Endothelial cell (in vitro differentiated cells): ENCODE measurements at regions not wholly inside any gene's neighbourhood (a gene's known extent, or its start where the extent isn't known, plus 50 kb on each side); places are given as distances from the start of the nearest gene placed in this dataset.

Source experiments
- DNase-seq: peaks from one replicate; pipeline ENCODE4 v3.0.0; 2021; ENCODE audit warnings: low spot score
- H3K27ac Mint-ChIP-seq: one replicate; pipeline ENCODE4 v1.8.0; 2021; ENCODE audit warnings: mixed read lengths, inconsistent platforms; ENCODE audit not compliant: unreplicated experiment
- H3K27me3 Mint-ChIP-seq: one replicate; pipeline ENCODE4 v1.8.0; 2021; ENCODE audit warnings: mild to moderate bottlenecking, moderate library complexity, mixed read lengths, inconsistent platforms; ENCODE audit not compliant: unreplicated experiment
- H3K36me3 Mint-ChIP-seq: one replicate; pipeline ENCODE4 v1.8.0; 2021; ENCODE audit warnings: mild to moderate bottlenecking, low read depth, mixed read lengths, inconsistent platforms; ENCODE audit not compliant: unreplicated experiment
- H3K4me1 Mint-ChIP-seq: one replicate; pipeline ENCODE4 v1.8.0; 2021; ENCODE audit warnings: mild to moderate bottlenecking, mixed read lengths, inconsistent platforms; ENCODE audit not compliant: unreplicated experiment
- H3K4me3 Mint-ChIP-seq: one replicate; pipeline ENCODE4 v1.8.0; 2021; ENCODE audit warnings: mild to moderate bottlenecking, mixed read lengths, inconsistent platforms; ENCODE audit not compliant: unreplicated experiment
- H3K9me3 Mint-ChIP-seq: one replicate; pipeline ENCODE4 v1.8.0; 2021; ENCODE audit warnings: mixed read lengths, inconsistent platforms; ENCODE audit not compliant: unreplicated experiment
- CTCF ChIP-seq: fragments of 200-600 bp; sonication (generic); IDR thresholded peaks from one replicate; pipeline ENCODE4 v1.5.0; 2021; ENCODE audit warnings: antibody characterized with exemption; ENCODE audit not compliant: unreplicated experiment

- no peak for DNase-seq
- Mint-ChIP-seq H3K36me3 (no peaks in the 10 kb centered on the region), H3K27me3 (no peaks in the 10 kb centered on the region), H3K27ac (no peak overlapping the region), H3K4me3 (no peak overlapping the region), H3K4me1 (peaks cover 4% of the 10 kb centered on the region), H3K9me3 (no peaks in the 10 kb centered on the region)
- TF ChIP-seq CTCF: no peak
Observed at GRCh38 chr4:79652738-79653137, 244.7 kb upstream of the GK2 start.

DNA sequence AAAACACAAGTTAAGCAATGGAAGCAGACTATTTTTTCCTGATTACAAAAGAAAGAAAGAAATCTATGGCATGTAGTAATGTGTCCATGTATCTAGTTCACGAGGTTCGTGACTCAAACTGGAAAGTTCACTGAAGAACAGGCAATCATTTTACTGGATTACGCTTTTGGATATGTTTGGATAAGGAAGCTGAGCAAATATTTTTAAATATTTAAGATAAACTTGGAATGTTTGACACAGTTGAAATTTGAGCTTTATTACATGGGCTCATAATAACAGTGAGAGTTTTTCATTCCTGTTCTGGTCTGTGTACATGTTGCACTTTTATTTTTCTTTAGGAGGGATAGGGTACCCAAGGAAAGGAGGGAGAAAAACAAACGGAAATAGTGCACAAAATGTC, 244.2 kb upstream of the GK2 start:
- no peaks in the 10 kb centered on the region for H3K9me3 Mint-ChIP-seq
- peaks cover 4% of the 10 kb centered on the region for H3K4me1 Mint-ChIP-seq

DNA sequence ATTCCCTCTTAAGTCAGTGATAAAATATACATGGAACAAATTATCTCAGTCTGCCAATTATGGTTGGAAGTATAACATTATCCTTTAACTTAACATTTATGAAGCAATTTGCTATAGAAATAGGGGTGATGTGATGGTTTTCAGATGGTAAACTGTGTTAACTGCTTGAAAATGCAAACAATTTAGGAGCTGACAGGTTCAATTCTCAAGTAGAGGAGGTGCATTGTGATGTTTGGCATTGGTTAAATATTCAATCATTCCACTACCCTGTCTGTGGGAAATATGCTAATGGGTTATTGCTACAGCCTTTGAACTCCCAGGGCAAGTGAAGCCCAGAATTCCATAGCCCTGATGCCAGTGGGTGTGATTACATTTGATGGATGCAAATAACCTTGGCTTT, 243.4 kb upstream of the GK2 start:
- DNase-seq: no peak
- H3K27ac Mint-ChIP-seq: no peak overlapping the region
- no peak overlapping the region for H3K4me3 Mint-ChIP-seq
- H3K9me3 Mint-ChIP-seq: no peaks in the 10 kb centered on the region
- peaks cover 4% of the 10 kb centered on the region for H3K4me1 Mint-ChIP-seq
- H3K36me3 Mint-ChIP-seq: no peaks in the 10 kb centered on the region
- no peaks in the 10 kb centered on the region for H3K27me3 Mint-ChIP-seq
- no peak for TF ChIP-seq CTCF

More for the DNA sequence above, 244.2 kb upstream of the GK2 start:
- DNase-seq: no peak
- H3K4me3 Mint-ChIP-seq: no peak overlapping the region
- no peaks in the 10 kb centered on the region for H3K36me3 Mint-ChIP-seq
- H3K27ac Mint-ChIP-seq: no peak overlapping the region
- TF ChIP-seq CTCF: no peak
- H3K27me3 Mint-ChIP-seq: no peaks in the 10 kb centered on the region

DNA sequence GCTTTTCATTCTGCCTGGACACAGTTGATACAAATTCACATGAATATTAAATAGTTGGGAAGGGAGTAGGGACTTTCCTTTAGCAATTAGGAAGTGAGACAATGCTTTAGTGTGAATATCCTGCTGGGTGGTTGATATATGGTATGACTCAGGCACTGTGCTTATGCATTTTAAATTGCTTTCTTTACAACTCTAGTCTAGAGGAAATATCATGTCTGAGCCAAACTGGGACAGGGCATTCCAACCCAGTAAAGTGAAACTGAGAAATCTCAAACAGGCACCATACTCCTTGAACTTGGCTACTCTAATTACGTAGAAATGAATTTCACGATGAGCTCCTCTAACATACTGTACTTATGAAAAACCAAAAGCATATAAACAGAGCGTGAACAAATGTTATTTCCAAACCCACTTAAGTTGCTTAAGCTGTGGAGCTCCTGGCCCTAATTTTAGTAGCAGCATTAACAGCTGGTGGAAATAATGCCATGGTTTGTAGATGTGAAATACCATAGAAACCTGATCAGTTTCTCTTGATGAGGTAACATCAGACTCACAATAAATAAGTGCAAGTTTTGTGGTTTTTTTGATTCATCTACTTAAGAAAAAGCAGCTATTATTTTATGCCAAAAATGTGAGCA, 242.9 kb upstream of the GK2 start:
- DNase-seq: no peak
- no peaks in the 10 kb centered on the region for H3K9me3 Mint-ChIP-seq
- no peak for TF ChIP-seq CTCF
- no peak overlapping the region for H3K4me3 Mint-ChIP-seq
- peaks cover 4% of the 10 kb centered on the region for H3K4me1 Mint-ChIP-seq
- H3K27ac Mint-ChIP-seq: no peak overlapping the region
- H3K27me3 Mint-ChIP-seq: no peaks in the 10 kb centered on the region
- H3K36me3 Mint-ChIP-seq: no peaks in the 10 kb centered on the region

DNA sequence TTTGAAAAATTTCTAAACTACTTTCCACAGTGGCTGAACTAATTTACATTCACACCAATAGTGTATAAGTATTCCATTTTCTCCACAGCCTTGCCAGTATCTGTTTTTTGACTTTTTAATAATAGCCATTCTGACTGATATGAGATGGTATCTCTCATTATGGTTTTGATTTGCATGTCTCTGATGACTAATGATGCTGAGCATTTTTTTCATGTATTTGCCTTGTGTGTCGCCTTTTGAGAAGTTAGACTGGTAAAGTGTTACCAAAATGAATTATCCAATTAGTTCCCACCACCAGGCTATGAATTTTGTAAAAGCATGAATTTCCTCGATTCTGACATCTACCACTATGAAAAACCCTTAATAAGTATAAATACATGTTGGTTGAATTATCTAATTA, 242.2 kb upstream of the GK2 start:
- no peaks in the 10 kb centered on the region for H3K36me3 Mint-ChIP-seq
- no peak for TF ChIP-seq CTCF
- H3K27ac Mint-ChIP-seq: no peak overlapping the region
- DNase-seq: no peak
- H3K9me3 Mint-ChIP-seq: no peaks in the 10 kb centered on the region
- no peaks in the 10 kb centered on the region for H3K27me3 Mint-ChIP-seq
- peaks cover 4% of the 10 kb centered on the region for H3K4me1 Mint-ChIP-seq
- H3K4me3 Mint-ChIP-seq: no peak overlapping the region
